ENCODE measurements at regions not wholly inside any gene's neighbourhood (a gene's known extent, or its start where the extent isn't known, plus 50 kb on each side); places are given as distances from the start of the nearest gene placed in this dataset.
"Not testable (repeated sequence)": the region's sequence is repeated elsewhere in the genome, so short reads cannot be mapped to it uniquely, and the experiment has no call there.

- DNase-seq (ENCODE audit: low read depth in 3 of 3), result no peak
These were observed 408.2 kb upstream of the PITX2 start for GRCh38 chr4:111031001-111031579.

GRCh38 chr4:111031596-111031995 lies 408.7 kb upstream of the PITX2 start:
- no peak for DNase-seq (ENCODE audit: low read depth in 3 of 3)

GRCh38 chr4:111037591-111038360 lies 414.9 kb upstream of the PITX2 start:
- no peak for DNase-seq (ENCODE audit: low read depth in 3 of 3)

GRCh38 chr4:111040904-111041303 lies 418.0 kb upstream of the PITX2 start:
- no peak for DNase-seq (ENCODE audit: low read depth in 3 of 3)

GRCh38 chr4:111043286-111043685 lies 420.4 kb upstream of the PITX2 start:
- DNase-seq (ENCODE audit: low read depth in 3 of 3), result no peak

- no peak for DNase-seq (ENCODE audit: low read depth in 3 of 3)
These were observed 423.1 kb upstream of the PITX2 start for GRCh38 chr4:111045992-111046391.

- no peak for DNase-seq (ENCODE audit: low read depth in 3 of 3)
These were observed 423.9 kb upstream of the PITX2 start for GRCh38 chr4:111046811-111047210.

GRCh38 chr4:111048316-111048715 lies 425.4 kb upstream of the PITX2 start:
- no peak for DNase-seq (ENCODE audit: low read depth in 3 of 3)

- no peak for DNase-seq (ENCODE audit: low read depth in 3 of 3)
These were observed 441.6 kb upstream of the PITX2 start for GRCh38 chr4:111064342-111064993.

- no peak for DNase-seq (ENCODE audit: low read depth in 3 of 3)
These were observed 443.1 kb upstream of the PITX2 start for GRCh38 chr4:111066001-111066400.

GRCh38 chr4:111066447-111066846 lies 443.6 kb upstream of the PITX2 start:
- no peak for DNase-seq (ENCODE audit: low read depth in 3 of 3)

- no peak for DNase-seq (ENCODE audit: low read depth in 3 of 3)
These were observed 444.0 kb upstream of the PITX2 start for GRCh38 chr4:111066887-111067286.

- DNase-seq (ENCODE audit: low read depth in 3 of 3), result no peak
These were observed 446.0 kb upstream of the PITX2 start for GRCh38 chr4:111068883-111069282.

- DNase-seq (ENCODE audit: low read depth in 3 of 3), result no peak
These were observed 447.5 kb upstream of the PITX2 start for GRCh38 chr4:111070390-111070789.

GRCh38 chr4:111074523-111075114 lies 451.7 kb upstream of the PITX2 start:
- no peak for DNase-seq (ENCODE audit: low read depth in 3 of 3)

- DNase-seq (ENCODE audit: low read depth in 3 of 3), result not testable (repeated sequence)
These were observed 453.4 kb upstream of the PITX2 start for GRCh38 chr4:111076299-111076698.

GRCh38 chr4:111108153-111108552 lies 485.3 kb upstream of the PITX2 start:
- no peak for DNase-seq (ENCODE audit: low read depth in 3 of 3)

GRCh38 chr4:111113591-111113990 lies 490.7 kb upstream of the PITX2 start:
- no peak for DNase-seq (ENCODE audit: low read depth in 3 of 3)

GRCh38 chr4:111115881-111116280 lies 493.0 kb upstream of the PITX2 start:
- DNase-seq (ENCODE audit: low read depth in 3 of 3), result no peak

GRCh38 chr4:111120191-111120590 lies 497.3 kb upstream of the PITX2 start:
- no peak for DNase-seq (ENCODE audit: low read depth in 3 of 3)

- no peak for DNase-seq (ENCODE audit: low read depth in 3 of 3)
These were observed 503.5 kb upstream of the PITX2 start for GRCh38 chr4:111126340-111126739.

GRCh38 chr4:111127841-111128240 lies 505.0 kb upstream of the PITX2 start:
- no peak for DNase-seq (ENCODE audit: low read depth in 3 of 3)

- DNase-seq (ENCODE audit: low read depth in 3 of 3), result no peak
These were observed 505.4 kb upstream of the PITX2 start for GRCh38 chr4:111128327-111128726.

Data from stimulated activated CD4-positive, alpha-beta T cell treated with anti-CD3 and anti-CD28 coated beads, TNF-alpha, amount 100 ng/mL, for 24 hours (primary cell).